ENCODE measurements at regions not wholly inside any gene's neighbourhood (a gene's known extent, or its start where the extent isn't known, plus 50 kb on each side); places are given as distances from the start of the nearest gene placed in this dataset.

DNA sequence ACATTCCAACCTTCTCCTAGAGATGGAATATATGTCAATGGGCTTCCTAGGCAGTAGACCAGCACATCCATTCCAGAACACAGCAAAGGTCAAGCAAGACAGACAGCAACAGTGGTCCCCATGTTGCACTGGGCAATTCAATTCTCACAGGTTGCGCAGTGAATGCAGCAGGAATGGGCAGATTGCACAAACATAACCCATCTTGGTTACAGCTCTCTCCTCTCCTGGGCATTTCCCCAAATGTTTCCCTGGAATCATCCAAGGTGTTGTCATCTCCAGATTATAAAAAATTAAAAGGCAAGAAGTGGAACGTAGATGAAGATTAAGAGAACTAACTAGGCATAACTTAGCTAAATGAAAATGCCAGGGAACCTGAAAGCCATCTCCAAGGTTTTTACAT, 265.8 kb upstream of the SLC14A2 start:
- TF ChIP-seq CTCF (IDR thresholded peaks at IDR 0.05): no peak
- TF ChIP-seq POLR2A (IDR thresholded peaks at IDR 0.05): no peak
